ENCODE measurements at regions not wholly inside any gene's neighbourhood (a gene's known extent, or its start where the extent isn't known, plus 50 kb on each side); places are given as distances from the start of the nearest gene placed in this dataset.

GRCh38 chr1:222107975-222108374 lies 366.1 kb upstream of the DUSP10 start:
- no peak for TF ChIP-seq POLR2A (IDR thresholded peaks at IDR 0.05)
- no peak for TF ChIP-seq POLR2AphosphoS5 (IDR thresholded peaks at IDR 0.05)

Data from prostate gland (tissue), 1 donor.